WTC11 (cell line): ENCODE measurements at regions not wholly inside any gene's neighbourhood (a gene's known extent, or its start where the extent isn't known, plus 50 kb on each side); places are given as distances from the start of the nearest gene placed in this dataset.

ENCODE experiments used
- CTCF ChIP-seq: fragments of 200-600 bp; IDR thresholded peaks from 2 replicates; pipeline ENCODE4 v1.8.0; 2022; ENCODE audit warnings: antibody characterized with exemption
- ESRRA ChIP-seq: sonication (generic); formaldehyde crosslinking; IDR thresholded peaks from 2 replicates; pipeline ENCODE4 v1.8.1; 2022; ENCODE audit warnings: mild to moderate bottlenecking, missing genetic modification reagents, borderline replicate concordance
- PREB ChIP-seq: sonication (generic); formaldehyde crosslinking; IDR thresholded peaks from 2 replicates; pipeline ENCODE4 v1.8.1; 2022; ENCODE audit warnings: mild to moderate bottlenecking, missing genetic modification reagents, moderate library complexity, borderline replicate concordance

GRCh38 chr1:216907100-216907499, 183.9 kb upstream of the ESRRG start:
- TF ChIP-seq PREB (CRISPR knock-in tag) (no peak), CTCF (no peak), ESRRA (CRISPR knock-in tag) (no peak)
